GDM1 (cell line): ENCODE measurements at regions not wholly inside any gene's neighbourhood (a gene's known extent, or its start where the extent isn't known, plus 50 kb on each side); places are given as distances from the start of the nearest gene placed in this dataset.
A peak's percentile ranks its signal among the peaks of the same experiment; 100 is the strongest.
"Not testable (repeated sequence)": the region's sequence is repeated elsewhere in the genome, so short reads cannot be mapped to it uniquely, and the experiment has no call there.

Experiments used
- DNase-seq: peaks from one replicate; lab custom pipeline; 2025; lab: John Stamatoyannopoulos, UW

GRCh38 chr2:174697255-174697654 lies 67.0 kb downstream of the CHRNA1 start:
- DNase-seq: peak; percentile 25

- DNase-seq: no peak
Measured at GRCh38 chr2:174694920-174695319, 69.4 kb downstream of the CHRNA1 start.

GRCh38 chr2:174694196-174694878 lies 69.9 kb downstream of the CHRNA1 start:
- DNase-seq: no peak

GRCh38 chr2:174693344-174693743 lies 70.9 kb downstream of the CHRNA1 start:
- no peak for DNase-seq

- no peak for DNase-seq
Measured at GRCh38 chr2:174692256-174692919, 71.9 kb downstream of the CHRNA1 start.

- DNase-seq: no peak
Measured at GRCh38 chr2:174691201-174691779, 73.0 kb downstream of the CHRNA1 start.

GRCh38 chr2:174690026-174690425 lies 74.2 kb downstream of the CHRNA1 start:
- no peak for DNase-seq

GRCh38 chr2:174688079-174688478 lies 76.2 kb downstream of the CHRNA1 start:
- no peak for DNase-seq

GRCh38 chr2:174686430-174686829 lies 77.8 kb downstream of the CHRNA1 start:
- no peak for DNase-seq

- DNase-seq: peak; percentile 25
Measured at GRCh38 chr2:174683392-174683759, 80.9 kb downstream of the CHRNA1 start.

- peak; percentile 53 for DNase-seq
Measured at GRCh38 chr2:174682578-174683391, 81.5 kb downstream of the CHRNA1 start.

GRCh38 chr2:174682007-174682577 lies 82.2 kb downstream of the CHRNA1 start:
- no peak for DNase-seq

GRCh38 chr2:174681099-174682006 lies 82.9 kb downstream of the CHRNA1 start:
- no peak for DNase-seq

- no peak for DNase-seq
Measured at GRCh38 chr2:174680221-174680620, 82.6 kb upstream of the WIPF1 start.

- DNase-seq: no peak
Measured at GRCh38 chr2:174678395-174678794, 80.8 kb upstream of the WIPF1 start.

GRCh38 chr2:174675615-174676014 lies 78.0 kb upstream of the WIPF1 start:
- DNase-seq: no peak

- no peak for DNase-seq
Measured at GRCh38 chr2:174673876-174674275, 76.3 kb upstream of the WIPF1 start.

GRCh38 chr2:174673440-174673839 lies 75.8 kb upstream of the WIPF1 start:
- DNase-seq: no peak

GRCh38 chr2:174671532-174671931 lies 73.9 kb upstream of the WIPF1 start:
- DNase-seq: not testable (repeated sequence)

- DNase-seq: no peak
Measured at GRCh38 chr2:174670446-174670845, 72.8 kb upstream of the WIPF1 start.

- DNase-seq: no peak
Measured at GRCh38 chr2:174669336-174669735, 71.7 kb upstream of the WIPF1 start.
